SK-N-SH (cell line): ENCODE measurements at regions not wholly inside any gene's neighbourhood (a gene's known extent, or its start where the extent isn't known, plus 50 kb on each side); places are given as distances from the start of the nearest gene placed in this dataset.

Experiments
- CTCF ChIA-PET: fragments of 300-600, 350-600 bp; formaldehyde crosslinking; extraction: SDS; loops from one replicate; lab custom pipeline; 2021; lab: Yijun Ruan, JAX
- POLR2A ChIA-PET: fragments of 350-600 bp; sonication (Branson Sonifier 250); formaldehyde crosslinking; extraction: SDS; loops from one replicate; lab custom pipeline; 2020; ENCODE audit warnings: antibody characterized with exemption, inconsistent platforms; lab: Yijun Ruan, JAX
- DNase-seq: peaks from one replicate; pipeline ENCODE4 v3.0.0; 2012
- H2AFZ ChIP-seq: fragments of 200-600 bp; sonication (generic); 2 replicates; pipeline ENCODE4 v1.8.1; 2016; ENCODE audit warnings: antibody characterized with exemption, mild to moderate bottlenecking, low read depth
- H3F3A ChIP-seq: fragments of 200-600 bp; sonication (generic); replicated peaks from 2 replicates; pipeline ENCODE3; 2016; ENCODE audit warnings: antibody characterized with exemption, mild to moderate bottlenecking; ENCODE audit not compliant: insufficient read depth
- H3K27ac ChIP-seq, 2 experiments: fragments of 200-500 bp in 1 of 2; fragments of 200-600 bp in 1 of 2; sonication (Bioruptor generic) in 1 of 2; sonication (generic), shearing (Covaris generic) in 1 of 2; 2 replicates each; pipeline versions ENCODE4 v1.5.1 to v1.6.1; 2014 to 2016; ENCODE audit warnings: low read depth in 2 of 2, inconsistent platforms in 1 of 2, low read length in 1 of 2, mild to moderate bottlenecking in 1 of 2, mixed read lengths in 1 of 2
- H3K27me3 ChIP-seq: fragments of 200-600 bp; sonication (generic), shearing (Covaris generic); 2 replicates; pipeline ENCODE4 v1.6.1; 2016; ENCODE audit warnings: mixed run types; ENCODE audit not compliant: insufficient read depth
- H3K36me3 ChIP-seq, 2 experiments: fragments of 200-500 bp in 1 of 2; fragments of 200-600 bp in 1 of 2; sonication (Bioruptor generic) in 1 of 2; sonication (generic) in 1 of 2; replicated peaks in 1 of 2; 2 replicates each; pipeline versions ENCODE3 to v1.5.1; 2014 to 2016; ENCODE audit warnings: low read length in 1 of 2, mild to moderate bottlenecking in 1 of 2; ENCODE audit not compliant: insufficient read depth in 2 of 2, control insufficient read depth in 1 of 2
- H3K4me1 ChIP-seq, 2 experiments: fragments of 200-500 bp in 1 of 2; fragments of 200-600 bp in 1 of 2; sonication (Bioruptor generic) in 1 of 2; sonication (generic), shearing (Covaris generic) in 1 of 2; 2 replicates each; pipeline versions ENCODE4 v1.5.1 to v1.6.1; 2014 to 2016; ENCODE audit warnings: low read depth in 1 of 2, low read length in 1 of 2, mixed run types in 1 of 2; ENCODE audit not compliant: insufficient read depth in 2 of 2, control insufficient read depth in 1 of 2
- H3K4me2 ChIP-seq: fragments of 200-600 bp; sonication (generic), shearing (Covaris generic); 2 replicates; pipeline ENCODE4 v1.6.1; 2017; ENCODE audit warnings: mixed run types
- H3K4me3 ChIP-seq, 2 experiments: fragments of 200-500 bp in 1 of 2; fragments of 200-600 bp in 1 of 2; sonication (Bioruptor generic) in 1 of 2; sonication (generic), shearing (Covaris generic) in 1 of 2; 2 replicates each; pipeline versions ENCODE4 v1.5.1 to v1.8.1; 2014 to 2016; ENCODE audit warnings: low read depth in 2 of 2, inconsistent platforms in 1 of 2, low read length in 1 of 2, mild to moderate bottlenecking in 1 of 2, mixed read lengths in 1 of 2, moderate library complexity in 1 of 2
- H3K79me2 ChIP-seq: fragments of 200-600 bp; sonication (generic); 2 replicates; pipeline ENCODE4 v1.8.1; 2017; ENCODE audit warnings: mild to moderate bottlenecking; ENCODE audit not compliant: insufficient read depth
- H3K9ac ChIP-seq: fragments of 200-600 bp; sonication (generic); 2 replicates; pipeline ENCODE4 v1.6.1; 2017; ENCODE audit warnings: mixed run types
- H3K9me2 ChIP-seq: fragments of 200-600 bp; sonication (generic); 2 replicates; pipeline ENCODE4 v1.6.1; 2017; ENCODE audit warnings: mixed run types
- H3K9me3 ChIP-seq: fragments of 200-600 bp; sonication (generic); 2 replicates; pipeline ENCODE4 v1.6.1; 2017; ENCODE audit warnings: mixed run types, mild to moderate bottlenecking, moderate library complexity
- H4K20me1 ChIP-seq: fragments of 200-600 bp; sonication (generic); 2 replicates; pipeline ENCODE4 v1.6.1; 2017; ENCODE audit warnings: mild to moderate bottlenecking, mixed run types; ENCODE audit not compliant: insufficient read depth
- CHD2 ChIP-seq: fragments of 150-350 bp; IDR thresholded peaks from 2 replicates; pipeline ENCODE4 v1.6.1; 2018; ENCODE audit warnings: low read length; ENCODE audit not compliant: partially characterized antibody
- FOXJ3 ChIP-seq: sonication (generic); formaldehyde crosslinking; IDR thresholded peaks from 2 replicates; pipeline ENCODE4 v1.5.1; 2020; ENCODE audit warnings: mild to moderate bottlenecking, missing genetic modification reagents
- FOXM1 ChIP-seq: IDR thresholded peaks from 2 replicates; pipeline ENCODE4 v1.4.0; 2012; ENCODE audit warnings: low read depth, mild to moderate bottlenecking
- JUND ChIP-seq: IDR thresholded peaks from 2 replicates; pipeline ENCODE4 v1.4.0; 2012
- MXI1 ChIP-seq: IDR thresholded peaks from 2 replicates; pipeline ENCODE4 v1.6.1; 2012; ENCODE audit warnings: mild to moderate bottlenecking, low read depth, low read length, improper control_type of control experiment
- NFIC ChIP-seq: IDR thresholded peaks from 2 replicates; pipeline ENCODE4 v1.4.0; 2012; ENCODE audit warnings: borderline replicate concordance
- POLR2AphosphoS5 ChIP-seq: IDR thresholded peaks from 2 replicates; pipeline ENCODE4 v1.6.1; 2012; ENCODE audit warnings: low read depth, low read length
- RAD21 ChIP-seq: IDR thresholded peaks from 2 replicates; pipeline ENCODE4 v1.6.1; 2012; ENCODE audit warnings: mild to moderate bottlenecking, low read length
- RCOR1 ChIP-seq: fragments of 150-350 bp; IDR thresholded peaks from 2 replicates; pipeline ENCODE4 v1.6.1; 2017; ENCODE audit warnings: antibody characterized with exemption, low read length
- SMC3 ChIP-seq: IDR thresholded peaks from 2 replicates; pipeline ENCODE4 v1.6.1; 2012; ENCODE audit warnings: low read depth, low read length, improper control_type of control experiment
- TAF1 ChIP-seq: IDR thresholded peaks from 2 replicates; pipeline ENCODE4 v1.6.1; 2012; ENCODE audit warnings: low read depth, mild to moderate bottlenecking, low read length, moderate library complexity, borderline replicate concordance
- WGBS: methylation state at CpG from one replicate; pipeline ENCODE4 v1.1.6; 2017; ENCODE audit warnings: low lambda C conversion rate; 5-methylcytosine and 5-hydroxymethylcytosine counted together
- TF ChIP-seq, protein P1 (sequence below): fragments of 200-600 bp; sonication (generic); IDR thresholded peaks from 2 replicates; pipeline ENCODE4 v1.6.1; 2017; ENCODE audit warnings: antibody characterized with exemption, mild to moderate bottlenecking, moderate library complexity
- TF ChIP-seq, protein P2 (sequence below): IDR thresholded peaks from 2 replicates; pipeline ENCODE4 v1.4.0; 2012; ENCODE audit warnings: low read depth, borderline replicate concordance
- TF ChIP-seq, protein P3 (sequence below): fragments of 150-350 bp; IDR thresholded peaks from 2 replicates; pipeline ENCODE4 v1.6.1; 2017; ENCODE audit warnings: antibody characterized with exemption, low read length, low read depth, borderline replicate concordance

GRCh38 chr17:82998637-82999036, 80.8 kb upstream of the METRNL start:
- Histone ChIP-seq H3K4me1 (no peaks in the 10 kb centered on the region), H3K9me3 (peaks cover 15% of the 10 kb centered on the region), H3K4me3 (no peak overlapping the region), H3K9me2 (no peaks in the 10 kb centered on the region), H3K79me2 (no peaks in the 10 kb centered on the region)
- no peak for DNase-seq
- TF ChIP-seq TAF1 (no peak), CHD2 (no peak), FOXJ3 (no peak), RAD21 (no peak), JUND (no peak), MXI1 (no peak), POLR2AphosphoS5 (no peak), SMC3 (no peak), FOXM1 (no peak), NFIC (no peak)
- TF ChIP-seq, protein P1, sequence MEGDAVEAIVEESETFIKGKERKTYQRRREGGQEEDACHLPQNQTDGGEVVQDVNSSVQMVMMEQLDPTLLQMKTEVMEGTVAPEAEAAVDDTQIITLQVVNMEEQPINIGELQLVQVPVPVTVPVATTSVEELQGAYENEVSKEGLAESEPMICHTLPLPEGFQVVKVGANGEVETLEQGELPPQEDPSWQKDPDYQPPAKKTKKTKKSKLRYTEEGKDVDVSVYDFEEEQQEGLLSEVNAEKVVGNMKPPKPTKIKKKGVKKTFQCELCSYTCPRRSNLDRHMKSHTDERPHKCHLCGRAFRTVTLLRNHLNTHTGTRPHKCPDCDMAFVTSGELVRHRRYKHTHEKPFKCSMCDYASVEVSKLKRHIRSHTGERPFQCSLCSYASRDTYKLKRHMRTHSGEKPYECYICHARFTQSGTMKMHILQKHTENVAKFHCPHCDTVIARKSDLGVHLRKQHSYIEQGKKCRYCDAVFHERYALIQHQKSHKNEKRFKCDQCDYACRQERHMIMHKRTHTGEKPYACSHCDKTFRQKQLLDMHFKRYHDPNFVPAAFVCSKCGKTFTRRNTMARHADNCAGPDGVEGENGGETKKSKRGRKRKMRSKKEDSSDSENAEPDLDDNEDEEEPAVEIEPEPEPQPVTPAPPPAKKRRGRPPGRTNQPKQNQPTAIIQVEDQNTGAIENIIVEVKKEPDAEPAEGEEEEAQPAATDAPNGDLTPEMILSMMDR: no peak
- TF ChIP-seq, protein P2, sequence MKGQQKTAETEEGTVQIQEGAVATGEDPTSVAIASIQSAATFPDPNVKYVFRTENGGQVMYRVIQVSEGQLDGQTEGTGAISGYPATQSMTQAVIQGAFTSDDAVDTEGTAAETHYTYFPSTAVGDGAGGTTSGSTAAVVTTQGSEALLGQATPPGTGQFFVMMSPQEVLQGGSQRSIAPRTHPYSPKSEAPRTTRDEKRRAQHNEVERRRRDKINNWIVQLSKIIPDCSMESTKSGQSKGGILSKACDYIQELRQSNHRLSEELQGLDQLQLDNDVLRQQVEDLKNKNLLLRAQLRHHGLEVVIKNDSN: no peak
- TF ChIP-seq, protein P3, sequence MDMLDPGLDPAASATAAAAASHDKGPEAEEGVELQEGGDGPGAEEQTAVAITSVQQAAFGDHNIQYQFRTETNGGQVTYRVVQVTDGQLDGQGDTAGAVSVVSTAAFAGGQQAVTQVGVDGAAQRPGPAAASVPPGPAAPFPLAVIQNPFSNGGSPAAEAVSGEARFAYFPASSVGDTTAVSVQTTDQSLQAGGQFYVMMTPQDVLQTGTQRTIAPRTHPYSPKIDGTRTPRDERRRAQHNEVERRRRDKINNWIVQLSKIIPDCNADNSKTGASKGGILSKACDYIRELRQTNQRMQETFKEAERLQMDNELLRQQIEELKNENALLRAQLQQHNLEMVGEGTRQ: no peak
- TF ChIP-seq, all 33 proteins: peak for 0
- Histone ChIP-seq H3K9ac (no peak overlapping the region), H3K4me2 (no peak overlapping the region), H2AFZ (no peak overlapping the region), H3K27me3 (no peaks in the 10 kb centered on the region), H4K20me1 (no peaks in the 10 kb centered on the region), H3K27ac (no peak overlapping the region), H3K36me3 (peaks cover 0 to 19% of the 10 kb centered on the region in 2 experiments), H3F3A (no peaks in the 10 kb centered on the region)
- WGBS: 61% methylated on average over 3 of the region's 3 CpGs
- ChIA-PET POLR2A (no interaction called here), CTCF (no interaction called here)

GRCh38 chr17:83000738-83001137, 78.7 kb upstream of the METRNL start:
- Histone ChIP-seq H4K20me1 (no peaks in the 10 kb centered on the region), H3K4me1 (no peaks in the 10 kb centered on the region), H3K4me3 (no peak overlapping the region), H3K9ac (no peak overlapping the region), H3K9me3 (no peaks in the 10 kb centered on the region), H3K27me3 (no peaks in the 10 kb centered on the region), H3K9me2 (no peaks in the 10 kb centered on the region), H3K79me2 (no peaks in the 10 kb centered on the region), H3K27ac (no peak overlapping the region), H3F3A (no peaks in the 10 kb centered on the region), H3K36me3 (peaks cover 6 to 22% of the 10 kb centered on the region in 2 experiments), H2AFZ (no peak overlapping the region), H3K4me2 (no peak overlapping the region)
- POLR2A ChIA-PET: no interaction called here
- 73% methylated on average over 6 of the region's 6 CpGs for WGBS
- CTCF ChIA-PET: no interaction called here
- no peak for DNase-seq
- TF ChIP-seq, protein P2: no peak
- no peak for TF ChIP-seq NFIC
- no peak for TF ChIP-seq POLR2AphosphoS5
- no peak for TF ChIP-seq RCOR1
